Naive thymus-derived CD4-positive, alpha-beta T cell (primary cell): ENCODE measurements at regions not wholly inside any gene's neighbourhood (a gene's known extent, or its start where the extent isn't known, plus 50 kb on each side); places are given as distances from the start of the nearest gene placed in this dataset.
"Not testable (repeated sequence)": the region's sequence is repeated elsewhere in the genome, so short reads cannot be mapped to it uniquely, and the experiment has no call there.

Experiments used
- ATAC-seq: fragments of 150-1000 bp; cut with Tn5 transposase; 2 replicates; pipeline ENCODE4 v1.10.0; 2021; ENCODE audit warnings: mild to moderate bottlenecking, moderate library complexity
- CTCF ChIA-PET: fragments of 350-600 bp; sonication (Branson Sonifier 250); formaldehyde crosslinking; loops from one replicate; lab custom pipeline; 2021; ENCODE audit warnings: antibody characterized with exemption; lab: Charles Lee
- POLR2A ChIA-PET: fragments of 350-600 bp; sonication (Branson Sonifier 250); formaldehyde crosslinking; loops from one replicate; lab custom pipeline; 2021; ENCODE audit warnings: antibody characterized with exemption, inconsistent platforms; lab: Charles Lee
- DNase-seq, 9 donors: peaks; one replicate each; pipeline versions ENCODE4 v3.0.0 to v3.0.0-alpha.2; 2020 to 2022; ENCODE audit warnings: mixed read lengths in 1 of 9
- H3K27ac ChIP-seq: one replicate; pipeline ENCODE4 v1.7.0; 2013; ENCODE audit warnings: mild to moderate bottlenecking, low read depth, low read length, moderate library complexity
- H3K27me3 ChIP-seq, 2 donors: one replicate each; pipeline ENCODE4 v1.7.0; 2013; ENCODE audit warnings: low read length in 2 of 2, mild to moderate bottlenecking in 2 of 2, moderate library complexity in 2 of 2; ENCODE audit not compliant: control insufficient read depth in 2 of 2, insufficient read depth in 2 of 2
- H3K36me3 ChIP-seq, 3 experiments: 1 replicate in 2 of 3; 2 replicates in 1 of 3; pipeline ENCODE4 v1.7.0; 2013; ENCODE audit warnings: low read length in 3 of 3, mild to moderate bottlenecking in 3 of 3, moderate library complexity in 1 of 3; ENCODE audit not compliant: insufficient read depth in 3 of 3, control insufficient read depth in 2 of 3
- H3K4me1 ChIP-seq, 2 donors: one replicate each; pipeline ENCODE4 v1.7.0; 2013; ENCODE audit warnings: low read length in 2 of 2, mild to moderate bottlenecking in 2 of 2, moderate library complexity in 1 of 2; ENCODE audit not compliant: control insufficient read depth in 2 of 2, insufficient read depth in 2 of 2
- H3K4me3 ChIP-seq: 2 replicates; pipeline ENCODE4 v1.7.0; 2013; ENCODE audit warnings: mild to moderate bottlenecking, low read length
- H3K9me3 ChIP-seq, 3 experiments: 1 replicate in 2 of 3; 2 replicates in 1 of 3; pipeline ENCODE4 v1.7.0; 2013; ENCODE audit warnings: low read length in 3 of 3; ENCODE audit not compliant: control insufficient read depth in 2 of 3
- H3K27ac Mint-ChIP-seq, 9 donors: one replicate each; pipeline ENCODE4 v1.8.0; 2020 to 2022; ENCODE audit warnings: mixed read lengths in 9 of 9, mild to moderate bottlenecking in 8 of 9, moderate library complexity in 5 of 9, inconsistent platforms in 2 of 9
- H3K27me3 Mint-ChIP-seq, 5 donors: one replicate each; pipeline ENCODE4 v1.8.0; 2021 to 2022; ENCODE audit warnings: mixed read lengths in 5 of 5, mild to moderate bottlenecking in 1 of 5
- H3K36me3 Mint-ChIP-seq, 5 donors: one replicate each; pipeline ENCODE4 v1.8.0; 2020 to 2022; ENCODE audit warnings: mixed read lengths in 5 of 5, mild to moderate bottlenecking in 3 of 5, inconsistent platforms in 1 of 5
- H3K4me1 Mint-ChIP-seq, 7 donors: one replicate each; pipeline ENCODE4 v1.8.0; 2020 to 2022; ENCODE audit warnings: mixed read lengths in 7 of 7, mild to moderate bottlenecking in 3 of 7, inconsistent platforms in 1 of 7
- H3K4me3 Mint-ChIP-seq, 10 donors: one replicate each; pipeline ENCODE4 v1.8.0; 2020 to 2022; ENCODE audit warnings: mild to moderate bottlenecking in 10 of 10, mixed read lengths in 10 of 10, moderate library complexity in 6 of 10, inconsistent platforms in 2 of 10
- H3K9me3 Mint-ChIP-seq, 11 donors: one replicate each; pipeline ENCODE4 v1.8.0; 2020 to 2022; ENCODE audit warnings: mixed read lengths in 11 of 11, mild to moderate bottlenecking in 4 of 11, inconsistent platforms in 1 of 11, moderate library complexity in 1 of 11
- intact Hi-C, 2 donors: fragments of 100-400 bp; cut with micrococcal nuclease; formaldehyde crosslinking; loops; one replicate each; pipeline ENCODE4 v1.15.1; 2023

GRCh38 chr9:89850631-89851325 is 246.0 kb downstream of the GADD45G start:
- Mint-ChIP-seq H3K4me1 (peaks cover 0 to 3% (median 0%) of the 10 kb centered on the region in 7 donors), H3K36me3 (no peaks in the 10 kb centered on the region), H3K9me3 (no peaks in the 10 kb centered on the region), H3K27ac (peak overlapping the region in 1 of 9 donors; percentile 36), H3K4me3 (no peak overlapping the region), H3K27me3 (peaks cover 0 to 31% (median 4%) of the 10 kb centered on the region in 5 donors)
- ATAC-seq, result no peak
- Histone ChIP-seq H3K27ac (no peak overlapping the region), H3K9me3 (no peaks in the 10 kb centered on the region), H3K4me1 (no peaks in the 10 kb centered on the region), H3K36me3 (no peaks in the 10 kb centered on the region), H3K4me3 (no peak overlapping the region), H3K27me3 (no peaks in the 10 kb centered on the region)
- intact Hi-C loops, result no loop called here
- no peak for DNase-seq
- POLR2A ChIA-PET, result no interaction called here
- CTCF ChIA-PET, result no interaction called here

- DNase-seq (no peak), ATAC-seq (no peak)
- Histone ChIP-seq H3K4me1 (no peaks in the 10 kb centered on the region), H3K36me3 (no peaks in the 10 kb centered on the region), H3K9me3 (no peaks in the 10 kb centered on the region), H3K27ac (no peak overlapping the region), H3K4me3 (no peak overlapping the region), H3K27me3 (no peaks in the 10 kb centered on the region)
- POLR2A ChIA-PET, result no interaction called here
- peaks cover 0 to 2% (median 0%) of the 10 kb centered on the region in 7 donors for H3K4me1 Mint-ChIP-seq
- no peak overlapping the region for H3K27ac Mint-ChIP-seq
- intact Hi-C loops, result no loop called here
- no peak overlapping the region for H3K4me3 Mint-ChIP-seq
- H3K9me3 Mint-ChIP-seq, result no peaks in the 10 kb centered on the region
- CTCF ChIA-PET, result no interaction called here
- H3K27me3 Mint-ChIP-seq, result peaks cover 0 to 44% (median 6%) of the 10 kb centered on the region in 5 donors
- no peaks in the 10 kb centered on the region for H3K36me3 Mint-ChIP-seq
Measured at GRCh38 chr9:89853161-89853560, 248.3 kb downstream of the GADD45G start.

- H3K9me3 Mint-ChIP-seq, result no peaks in the 10 kb centered on the region
- H3K4me3 ChIP-seq, result no peak overlapping the region
- no peak overlapping the region for H3K27ac ChIP-seq
- ATAC-seq (no peak), DNase-seq (no peak)
- H3K36me3 Mint-ChIP-seq, result no peaks in the 10 kb centered on the region
- H3K36me3 ChIP-seq, result no peaks in the 10 kb centered on the region
- CTCF ChIA-PET, result no interaction called here
- H3K27me3 Mint-ChIP-seq, result peaks cover 0 to 50% (median 7%) of the 10 kb centered on the region in 5 donors
- H3K9me3 ChIP-seq, result no peaks in the 10 kb centered on the region
- H3K4me1 Mint-ChIP-seq, result peaks cover 0 to 4% (median 0%) of the 10 kb centered on the region in 7 donors
- H3K4me3 Mint-ChIP-seq, result no peak overlapping the region
- H3K27ac Mint-ChIP-seq, result no peak overlapping the region
- H3K27me3 ChIP-seq, result no peaks in the 10 kb centered on the region
- H3K4me1 ChIP-seq, result no peaks in the 10 kb centered on the region
- POLR2A ChIA-PET, result no interaction called here
- intact Hi-C loops, result no loop called here
Measured at GRCh38 chr9:89853931-89854330, 249.1 kb downstream of the GADD45G start.

- no peaks in the 10 kb centered on the region for H3K4me1 ChIP-seq
- H3K27ac ChIP-seq, result no peak overlapping the region
- Mint-ChIP-seq H3K36me3 (no peaks in the 10 kb centered on the region), H3K4me1 (peaks cover 0 to 7% (median 0%) of the 10 kb centered on the region in 7 donors), H3K9me3 (no peaks in the 10 kb centered on the region), H3K27me3 (peaks cover 0 to 54% (median 7%) of the 10 kb centered on the region in 5 donors), H3K27ac (no peak overlapping the region), H3K4me3 (no peak overlapping the region)
- intact Hi-C loops, result no loop called here
- H3K9me3 ChIP-seq, result no peaks in the 10 kb centered on the region
- CTCF ChIA-PET, result no interaction called here
- no peaks in the 10 kb centered on the region for H3K36me3 ChIP-seq
- DNase-seq (no peak), ATAC-seq (no peak)
- POLR2A ChIA-PET, result no interaction called here
- no peaks in the 10 kb centered on the region for H3K27me3 ChIP-seq
- H3K4me3 ChIP-seq, result no peak overlapping the region
Measured at GRCh38 chr9:89854715-89855475, 250.1 kb downstream of the GADD45G start.

GRCh38 chr9:89856296-89856695 is 251.5 kb downstream of the GADD45G start:
- POLR2A ChIA-PET, ATAC-seq, H3K27me3 ChIP-seq, CTCF ChIA-PET, H3K27ac Mint-ChIP-seq, intact Hi-C loops, H3K4me1 ChIP-seq, H3K4me3 Mint-ChIP-seq, DNase-seq, H3K4me1 Mint-ChIP-seq, H3K9me3 Mint-ChIP-seq, H3K36me3 ChIP-seq, H3K27ac ChIP-seq, H3K36me3 Mint-ChIP-seq, H3K4me3 ChIP-seq, H3K9me3 ChIP-seq: not testable (repeated sequence)
- peaks cover 0 to 58% (median 4%) of the 10 kb centered on the region in 5 donors for H3K27me3 Mint-ChIP-seq

- H3K9me3 Mint-ChIP-seq, H3K27ac Mint-ChIP-seq, intact Hi-C loops, H3K27ac ChIP-seq, DNase-seq, H3K36me3 ChIP-seq, H3K27me3 ChIP-seq, H3K9me3 ChIP-seq, H3K36me3 Mint-ChIP-seq, POLR2A ChIA-PET, H3K4me3 Mint-ChIP-seq, CTCF ChIA-PET, H3K4me3 ChIP-seq, ATAC-seq, H3K4me1 Mint-ChIP-seq, H3K4me1 ChIP-seq: not testable (repeated sequence)
- H3K27me3 Mint-ChIP-seq, result peaks cover 0 to 58% (median 4%) of the 10 kb centered on the region in 5 donors
Measured at GRCh38 chr9:89856950-89857349, 252.1 kb downstream of the GADD45G start.
